WTC11 (cell line): ENCODE measurements at regions not wholly inside any gene's neighbourhood (a gene's known extent, or its start where the extent isn't known, plus 50 kb on each side); places are given as distances from the start of the nearest gene placed in this dataset.

Experiments
- ATAC-seq: fragments of 200-7000 bp; cut with Tn5 transposase; 2 replicates; pipeline ENCODE4 v1.10.0; 2021; ENCODE audit warnings: mild to moderate bottlenecking, moderate library complexity
- CTCF ChIA-PET: fragments of 300-600 bp; sonication (Branson Sonifier 250); formaldehyde crosslinking; loops from one replicate; lab custom pipeline; 2021; ENCODE audit warnings: antibody characterized with exemption; lab: Charles Lee
- POLR2A ChIA-PET: fragments of 350-600 bp; sonication (Branson Sonifier 250); formaldehyde crosslinking; loops from one replicate; lab custom pipeline; 2021; ENCODE audit warnings: antibody characterized with exemption; lab: Charles Lee
- DNase-seq: peaks from one replicate; pipeline ENCODE4 v3.0.0; 2021; ENCODE audit warnings: low spot score
- H3K27ac Mint-ChIP-seq: 2 replicates; pipeline ENCODE4 v1.8.0; 2021; ENCODE audit warnings: mixed read lengths
- H3K27me3 Mint-ChIP-seq: 2 replicates; pipeline ENCODE4 v1.8.0; 2021; ENCODE audit warnings: low read depth, mild to moderate bottlenecking, moderate library complexity, mixed read lengths
- H3K36me3 Mint-ChIP-seq: 2 replicates; pipeline ENCODE4 v1.8.0; 2021; ENCODE audit warnings: mixed read lengths
- H3K4me1 Mint-ChIP-seq: 2 replicates; pipeline ENCODE4 v1.8.0; 2022; ENCODE audit warnings: mixed read lengths
- H3K4me3 Mint-ChIP-seq: 2 replicates; pipeline ENCODE4 v1.8.0; 2021; ENCODE audit warnings: mild to moderate bottlenecking, moderate library complexity, mixed read lengths
- H3K9me3 Mint-ChIP-seq: 2 replicates; pipeline ENCODE4 v1.8.0; 2021; ENCODE audit warnings: mixed read lengths
- ATF1 ChIP-seq: sonication (generic); formaldehyde crosslinking; IDR thresholded peaks from 2 replicates; pipeline ENCODE4 v1.8.1; 2023; ENCODE audit warnings: mild to moderate bottlenecking, moderate library complexity, missing genetic modification reagents
- CREM ChIP-seq: sonication (generic); formaldehyde crosslinking; IDR thresholded peaks from 2 replicates; pipeline ENCODE4 v1.8.1; 2022; ENCODE audit warnings: mild to moderate bottlenecking, missing genetic modification reagents, moderate library complexity
- ELF4 ChIP-seq: sonication (generic); formaldehyde crosslinking; IDR thresholded peaks from 2 replicates; pipeline ENCODE4 v1.8.1; 2022; ENCODE audit warnings: low read depth, mild to moderate bottlenecking, moderate library complexity, missing genetic modification reagents
- ESRRA ChIP-seq: sonication (generic); formaldehyde crosslinking; IDR thresholded peaks from 2 replicates; pipeline ENCODE4 v1.8.1; 2022; ENCODE audit warnings: mild to moderate bottlenecking, missing genetic modification reagents, borderline replicate concordance
- FOXJ3 ChIP-seq: sonication (generic); formaldehyde crosslinking; IDR thresholded peaks from 2 replicates; pipeline ENCODE4 v1.9.0; 2021; ENCODE audit warnings: missing genetic modification reagents, mild to moderate bottlenecking, borderline replicate concordance
- GRHL2 ChIP-seq: fragments of 250-450 bp; sonication (Bioruptor Pico); IDR thresholded peaks from 2 replicates; pipeline ENCODE4 v1.8.0; 2022; ENCODE audit warnings: mild to moderate bottlenecking, moderate library complexity; ENCODE audit not compliant: insufficient replicate concordance, severe bottlenecking
- JAZF1 ChIP-seq: fragments of 250-450 bp; sonication (Bioruptor Pico); IDR thresholded peaks from 2 replicates; pipeline ENCODE4 v1.9.0; 2021; ENCODE audit warnings: moderate library complexity, mild to moderate bottlenecking, inconsistent platforms
- JUN ChIP-seq: sonication (generic); formaldehyde crosslinking; IDR thresholded peaks from 2 replicates; pipeline ENCODE4 v1.8.0; 2023; ENCODE audit warnings: mild to moderate bottlenecking, missing genetic modification reagents
- MXD4 ChIP-seq: fragments of 250-450 bp; sonication (Bioruptor Pico); IDR thresholded peaks from 2 replicates; pipeline ENCODE4 v1.8.0; 2021; ENCODE audit warnings: mild to moderate bottlenecking, moderate library complexity, borderline replicate concordance
- NFATC4 ChIP-seq: fragments of 250-450 bp; sonication (Bioruptor Pico); IDR thresholded peaks from 2 replicates; pipeline ENCODE4 v1.9.0; 2021; ENCODE audit warnings: mild to moderate bottlenecking
- NFYB ChIP-seq: sonication (generic); formaldehyde crosslinking; conservative IDR thresholded peaks from 2 replicates; pipeline ENCODE4 v1.8.0; 2022; ENCODE audit warnings: low read depth, missing genetic modification reagents
- NR1H2 ChIP-seq: sonication (generic); formaldehyde crosslinking; IDR thresholded peaks from 2 replicates; pipeline ENCODE4 v1.9.0; 2021; ENCODE audit warnings: mild to moderate bottlenecking, moderate library complexity, missing genetic modification reagents
- NR3C1 ChIP-seq: sonication (generic); formaldehyde crosslinking; conservative IDR thresholded peaks from 2 replicates; pipeline ENCODE4 v1.8.1; 2023; ENCODE audit warnings: low read depth, mild to moderate bottlenecking, missing genetic modification reagents
- OVOL2 ChIP-seq: fragments of 250-450 bp; sonication (Bioruptor Pico); IDR thresholded peaks from 2 replicates; pipeline ENCODE4 v1.9.0; 2021; ENCODE audit warnings: mild to moderate bottlenecking, borderline replicate concordance
- RORB ChIP-seq: fragments of 250-450 bp; sonication (Bioruptor Pico); IDR thresholded peaks from 2 replicates; pipeline ENCODE4 v1.9.0; 2021; ENCODE audit warnings: mild to moderate bottlenecking
- SOX15 ChIP-seq: fragments of 250-450 bp; sonication (Bioruptor Pico); IDR thresholded peaks from 2 replicates; pipeline ENCODE4 v1.9.0; 2021; ENCODE audit warnings: mild to moderate bottlenecking
- TEAD1 ChIP-seq: sonication (generic); formaldehyde crosslinking; IDR thresholded peaks from 2 replicates; pipeline ENCODE4 v1.8.0; 2022; ENCODE audit warnings: mild to moderate bottlenecking, missing genetic modification reagents
- ZNF219 ChIP-seq: sonication (generic); formaldehyde crosslinking; IDR thresholded peaks from 2 replicates; pipeline ENCODE4 v1.8.0; 2023; ENCODE audit warnings: missing genetic modification reagents, mild to moderate bottlenecking, borderline replicate concordance
- ZNF263 ChIP-seq: sonication (generic); formaldehyde crosslinking; IDR thresholded peaks from 2 replicates; pipeline ENCODE4 v1.8.1; 2022; ENCODE audit warnings: low read depth, mild to moderate bottlenecking, moderate library complexity, missing genetic modification reagents
- ZNF416 ChIP-seq: fragments of 250-450 bp; sonication (Bioruptor Pico); IDR thresholded peaks from 2 replicates; pipeline ENCODE4 v1.9.0; 2021; ENCODE audit warnings: mild to moderate bottlenecking, inconsistent platforms
- TF ChIP-seq, protein P1 (sequence below): sonication (generic); formaldehyde crosslinking; IDR thresholded peaks from 2 replicates; pipeline ENCODE4 v1.8.0; 2023; ENCODE audit warnings: mild to moderate bottlenecking, missing genetic modification reagents
- TF ChIP-seq, protein P2 (sequence below): sonication (generic); formaldehyde crosslinking; IDR thresholded peaks from 2 replicates; pipeline ENCODE4 v1.8.1; 2023; ENCODE audit warnings: mild to moderate bottlenecking, missing genetic modification reagents, moderate library complexity
- TF ChIP-seq, protein P3 (sequence below): sonication (generic); formaldehyde crosslinking; IDR thresholded peaks from 2 replicates; pipeline ENCODE4 v1.8.1; 2023; ENCODE audit warnings: mild to moderate bottlenecking, missing genetic modification reagents, moderate library complexity
- TF ChIP-seq, protein P4 (sequence below): fragments of 250-450 bp; sonication (Bioruptor Pico); IDR thresholded peaks from 2 replicates; pipeline ENCODE4 v1.9.0; 2021; ENCODE audit warnings: moderate library complexity, mild to moderate bottlenecking, inconsistent platforms, borderline replicate concordance
- TF ChIP-seq, protein P5 (sequence below): sonication (generic); formaldehyde crosslinking; IDR thresholded peaks from 2 replicates; pipeline ENCODE4 v1.8.0; 2023; ENCODE audit warnings: missing genetic modification reagents, mild to moderate bottlenecking, borderline replicate concordance
- TF ChIP-seq, protein P6 (sequence below): sonication (generic); formaldehyde crosslinking; IDR thresholded peaks from 2 replicates; pipeline ENCODE4 v1.8.0; 2022; ENCODE audit warnings: missing genetic modification reagents

DNA sequence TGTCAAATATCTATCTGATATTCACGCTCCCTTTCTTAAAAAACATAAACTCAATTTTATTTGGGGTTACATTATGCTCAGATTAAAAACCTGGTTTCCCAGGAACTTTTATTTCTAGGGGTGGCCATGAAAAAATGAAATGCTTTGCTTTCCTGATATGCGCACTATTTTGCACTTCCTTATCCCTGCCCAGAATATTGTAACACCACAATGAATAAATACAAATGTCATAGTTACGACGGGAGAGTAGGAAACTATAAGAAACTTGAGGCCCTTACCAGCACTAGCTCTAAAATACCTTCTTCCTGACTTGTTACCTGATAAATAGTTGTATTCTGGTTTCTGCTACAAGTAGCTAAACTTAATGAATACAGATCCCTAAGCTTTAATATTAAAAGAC lies 475.6 kb upstream of the CWC22 start:
- POLR2A ChIA-PET: no interaction called here

DNA sequence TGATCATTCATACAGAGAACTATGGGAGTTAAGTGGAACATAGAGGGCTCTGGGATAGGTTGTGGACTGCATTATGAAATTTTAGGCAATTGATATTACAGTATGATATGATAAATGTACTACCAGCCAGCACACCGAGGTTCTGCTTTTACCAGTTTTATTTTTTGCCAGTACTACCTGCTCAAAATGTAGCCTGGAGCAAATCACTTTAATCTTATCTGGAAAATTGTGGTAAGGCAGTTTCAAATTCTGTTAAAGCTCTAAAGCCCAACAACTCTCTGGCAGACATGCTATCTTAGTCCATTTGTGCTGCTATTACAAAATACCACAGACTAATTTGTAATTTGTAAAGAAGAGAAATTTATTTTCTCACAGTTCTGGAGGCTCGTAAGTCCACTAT lies 474.9 kb upstream of the CWC22 start:
- Mint-ChIP-seq H3K36me3 (no peaks in the 10 kb centered on the region), H3K9me3 (no peaks in the 10 kb centered on the region), H3K27ac (no peak overlapping the region), H3K4me3 (no peak overlapping the region), H3K27me3 (no peaks in the 10 kb centered on the region), H3K4me1 (no peaks in the 10 kb centered on the region)
- DNase-seq: no peak
- ChIA-PET POLR2A (no interaction called here), CTCF (no interaction called here)
- no peak for ATAC-seq
- TF ChIP-seq, protein P1, sequence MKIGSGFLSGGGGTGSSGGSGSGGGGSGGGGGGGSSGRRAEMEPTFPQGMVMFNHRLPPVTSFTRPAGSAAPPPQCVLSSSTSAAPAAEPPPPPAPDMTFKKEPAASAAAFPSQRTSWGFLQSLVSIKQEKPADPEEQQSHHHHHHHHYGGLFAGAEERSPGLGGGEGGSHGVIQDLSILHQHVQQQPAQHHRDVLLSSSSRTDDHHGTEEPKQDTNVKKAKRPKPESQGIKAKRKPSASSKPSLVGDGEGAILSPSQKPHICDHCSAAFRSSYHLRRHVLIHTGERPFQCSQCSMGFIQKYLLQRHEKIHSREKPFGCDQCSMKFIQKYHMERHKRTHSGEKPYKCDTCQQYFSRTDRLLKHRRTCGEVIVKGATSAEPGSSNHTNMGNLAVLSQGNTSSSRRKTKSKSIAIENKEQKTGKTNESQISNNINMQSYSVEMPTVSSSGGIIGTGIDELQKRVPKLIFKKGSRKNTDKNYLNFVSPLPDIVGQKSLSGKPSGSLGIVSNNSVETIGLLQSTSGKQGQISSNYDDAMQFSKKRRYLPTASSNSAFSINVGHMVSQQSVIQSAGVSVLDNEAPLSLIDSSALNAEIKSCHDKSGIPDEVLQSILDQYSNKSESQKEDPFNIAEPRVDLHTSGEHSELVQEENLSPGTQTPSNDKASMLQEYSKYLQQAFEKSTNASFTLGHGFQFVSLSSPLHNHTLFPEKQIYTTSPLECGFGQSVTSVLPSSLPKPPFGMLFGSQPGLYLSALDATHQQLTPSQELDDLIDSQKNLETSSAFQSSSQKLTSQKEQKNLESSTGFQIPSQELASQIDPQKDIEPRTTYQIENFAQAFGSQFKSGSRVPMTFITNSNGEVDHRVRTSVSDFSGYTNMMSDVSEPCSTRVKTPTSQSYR (CRISPR knock-in tag): no peak
- TF ChIP-seq, protein P2, sequence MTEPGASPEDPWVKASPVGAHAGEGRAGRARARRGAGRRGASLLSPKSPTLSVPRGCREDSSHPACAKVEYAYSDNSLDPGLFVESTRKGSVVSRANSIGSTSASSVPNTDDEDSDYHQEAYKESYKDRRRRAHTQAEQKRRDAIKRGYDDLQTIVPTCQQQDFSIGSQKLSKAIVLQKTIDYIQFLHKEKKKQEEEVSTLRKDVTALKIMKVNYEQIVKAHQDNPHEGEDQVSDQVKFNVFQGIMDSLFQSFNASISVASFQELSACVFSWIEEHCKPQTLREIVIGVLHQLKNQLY (CRISPR knock-in tag): no peak
- TF ChIP-seq ESRRA (CRISPR knock-in tag) (no peak), ZNF416 (CRISPR knock-in tag) (no peak), NR3C1 (no peak), GRHL2 (no peak), JUN (CRISPR knock-in tag) (no peak), ZNF219 (CRISPR knock-in tag) (no peak)

More for the DNA sequence above, 475.6 kb upstream of the CWC22 start:
- H3K36me3 Mint-ChIP-seq: no peaks in the 10 kb centered on the region
- H3K4me1 Mint-ChIP-seq: no peaks in the 10 kb centered on the region
- H3K4me3 Mint-ChIP-seq: no peak overlapping the region
- DNase-seq (no peak), ATAC-seq (no peak)
- no peaks in the 10 kb centered on the region for H3K9me3 Mint-ChIP-seq
- H3K27ac Mint-ChIP-seq: no peak overlapping the region
- no peaks in the 10 kb centered on the region for H3K27me3 Mint-ChIP-seq
- TF ChIP-seq RORB (CRISPR knock-in tag): no peak
- no peak for TF ChIP-seq NR1H2 (CRISPR knock-in tag)
- no peak for TF ChIP-seq MXD4
- no peak for TF ChIP-seq OVOL2 (CRISPR knock-in tag)
- TF ChIP-seq, protein P3, sequence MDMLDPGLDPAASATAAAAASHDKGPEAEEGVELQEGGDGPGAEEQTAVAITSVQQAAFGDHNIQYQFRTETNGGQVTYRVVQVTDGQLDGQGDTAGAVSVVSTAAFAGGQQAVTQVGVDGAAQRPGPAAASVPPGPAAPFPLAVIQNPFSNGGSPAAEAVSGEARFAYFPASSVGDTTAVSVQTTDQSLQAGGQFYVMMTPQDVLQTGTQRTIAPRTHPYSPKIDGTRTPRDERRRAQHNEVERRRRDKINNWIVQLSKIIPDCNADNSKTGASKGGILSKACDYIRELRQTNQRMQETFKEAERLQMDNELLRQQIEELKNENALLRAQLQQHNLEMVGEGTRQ (CRISPR knock-in tag): no peak
- TF ChIP-seq, protein P4, sequence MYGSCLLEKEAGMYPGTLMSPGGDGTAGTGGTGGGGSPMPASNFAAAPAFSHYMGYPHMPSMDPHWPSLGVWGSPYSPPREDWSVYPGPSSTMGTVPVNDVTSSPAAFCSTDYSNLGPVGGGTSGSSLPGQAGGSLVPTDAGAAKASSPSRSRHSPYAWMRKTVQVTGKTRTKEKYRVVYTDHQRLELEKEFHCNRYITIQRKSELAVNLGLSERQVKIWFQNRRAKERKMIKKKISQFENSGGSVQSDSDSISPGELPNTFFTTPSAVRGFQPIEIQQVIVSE (CRISPR knock-in tag): no peak
- TF ChIP-seq NFATC4 (CRISPR knock-in tag): no peak
- no peak for TF ChIP-seq FOXJ3 (CRISPR knock-in tag)
- no peak for TF ChIP-seq SOX15 (CRISPR knock-in tag)
- TF ChIP-seq JUN (CRISPR knock-in tag): no peak
- no peak for TF ChIP-seq CREM (CRISPR knock-in tag)
- TF ChIP-seq TEAD1: no peak
- TF ChIP-seq JAZF1 (CRISPR knock-in tag): no peak
- TF ChIP-seq, protein P2 (CRISPR knock-in tag): no peak
- TF ChIP-seq ELF4: no peak
- no peak for TF ChIP-seq NFYB (CRISPR knock-in tag)
- TF ChIP-seq, protein P5, sequence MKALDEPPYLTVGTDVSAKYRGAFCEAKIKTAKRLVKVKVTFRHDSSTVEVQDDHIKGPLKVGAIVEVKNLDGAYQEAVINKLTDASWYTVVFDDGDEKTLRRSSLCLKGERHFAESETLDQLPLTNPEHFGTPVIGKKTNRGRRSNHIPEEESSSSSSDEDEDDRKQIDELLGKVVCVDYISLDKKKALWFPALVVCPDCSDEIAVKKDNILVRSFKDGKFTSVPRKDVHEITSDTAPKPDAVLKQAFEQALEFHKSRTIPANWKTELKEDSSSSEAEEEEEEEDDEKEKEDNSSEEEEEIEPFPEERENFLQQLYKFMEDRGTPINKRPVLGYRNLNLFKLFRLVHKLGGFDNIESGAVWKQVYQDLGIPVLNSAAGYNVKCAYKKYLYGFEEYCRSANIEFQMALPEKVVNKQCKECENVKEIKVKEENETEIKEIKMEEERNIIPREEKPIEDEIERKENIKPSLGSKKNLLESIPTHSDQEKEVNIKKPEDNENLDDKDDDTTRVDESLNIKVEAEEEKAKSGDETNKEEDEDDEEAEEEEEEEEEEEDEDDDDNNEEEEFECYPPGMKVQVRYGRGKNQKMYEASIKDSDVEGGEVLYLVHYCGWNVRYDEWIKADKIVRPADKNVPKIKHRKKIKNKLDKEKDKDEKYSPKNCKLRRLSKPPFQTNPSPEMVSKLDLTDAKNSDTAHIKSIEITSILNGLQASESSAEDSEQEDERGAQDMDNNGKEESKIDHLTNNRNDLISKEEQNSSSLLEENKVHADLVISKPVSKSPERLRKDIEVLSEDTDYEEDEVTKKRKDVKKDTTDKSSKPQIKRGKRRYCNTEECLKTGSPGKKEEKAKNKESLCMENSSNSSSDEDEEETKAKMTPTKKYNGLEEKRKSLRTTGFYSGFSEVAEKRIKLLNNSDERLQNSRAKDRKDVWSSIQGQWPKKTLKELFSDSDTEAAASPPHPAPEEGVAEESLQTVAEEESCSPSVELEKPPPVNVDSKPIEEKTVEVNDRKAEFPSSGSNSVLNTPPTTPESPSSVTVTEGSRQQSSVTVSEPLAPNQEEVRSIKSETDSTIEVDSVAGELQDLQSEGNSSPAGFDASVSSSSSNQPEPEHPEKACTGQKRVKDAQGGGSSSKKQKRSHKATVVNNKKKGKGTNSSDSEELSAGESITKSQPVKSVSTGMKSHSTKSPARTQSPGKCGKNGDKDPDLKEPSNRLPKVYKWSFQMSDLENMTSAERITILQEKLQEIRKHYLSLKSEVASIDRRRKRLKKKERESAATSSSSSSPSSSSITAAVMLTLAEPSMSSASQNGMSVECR: no peak
- TF ChIP-seq, protein P6, sequence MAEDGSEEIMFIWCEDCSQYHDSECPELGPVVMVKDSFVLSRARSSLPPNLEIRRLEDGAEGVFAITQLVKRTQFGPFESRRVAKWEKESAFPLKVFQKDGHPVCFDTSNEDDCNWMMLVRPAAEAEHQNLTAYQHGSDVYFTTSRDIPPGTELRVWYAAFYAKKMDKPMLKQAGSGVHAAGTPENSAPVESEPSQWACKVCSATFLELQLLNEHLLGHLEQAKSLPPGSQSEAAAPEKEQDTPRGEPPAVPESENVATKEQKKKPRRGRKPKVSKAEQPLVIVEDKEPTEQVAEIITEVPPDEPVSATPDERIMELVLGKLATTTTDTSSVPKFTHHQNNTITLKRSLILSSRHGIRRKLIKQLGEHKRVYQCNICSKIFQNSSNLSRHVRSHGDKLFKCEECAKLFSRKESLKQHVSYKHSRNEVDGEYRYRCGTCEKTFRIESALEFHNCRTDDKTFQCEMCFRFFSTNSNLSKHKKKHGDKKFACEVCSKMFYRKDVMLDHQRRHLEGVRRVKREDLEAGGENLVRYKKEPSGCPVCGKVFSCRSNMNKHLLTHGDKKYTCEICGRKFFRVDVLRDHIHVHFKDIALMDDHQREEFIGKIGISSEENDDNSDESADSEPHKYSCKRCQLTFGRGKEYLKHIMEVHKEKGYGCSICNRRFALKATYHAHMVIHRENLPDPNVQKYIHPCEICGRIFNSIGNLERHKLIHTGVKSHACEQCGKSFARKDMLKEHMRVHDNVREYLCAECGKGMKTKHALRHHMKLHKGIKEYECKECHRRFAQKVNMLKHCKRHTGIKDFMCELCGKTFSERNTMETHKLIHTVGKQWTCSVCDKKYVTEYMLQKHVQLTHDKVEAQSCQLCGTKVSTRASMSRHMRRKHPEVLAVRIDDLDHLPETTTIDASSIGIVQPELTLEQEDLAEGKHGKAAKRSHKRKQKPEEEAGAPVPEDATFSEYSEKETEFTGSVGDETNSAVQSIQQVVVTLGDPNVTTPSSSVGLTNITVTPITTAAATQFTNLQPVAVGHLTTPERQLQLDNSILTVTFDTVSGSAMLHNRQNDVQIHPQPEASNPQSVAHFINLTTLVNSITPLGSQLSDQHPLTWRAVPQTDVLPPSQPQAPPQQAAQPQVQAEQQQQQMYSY (CRISPR knock-in tag): no peak
- TF ChIP-seq ZNF263 (CRISPR knock-in tag): no peak
- TF ChIP-seq ATF1: no peak
- CTCF ChIA-PET: no interaction called here
